ENCODE measurements at regions not wholly inside any gene's neighbourhood (a gene's known extent, or its start where the extent isn't known, plus 50 kb on each side); places are given as distances from the start of the nearest gene placed in this dataset.

DNA sequence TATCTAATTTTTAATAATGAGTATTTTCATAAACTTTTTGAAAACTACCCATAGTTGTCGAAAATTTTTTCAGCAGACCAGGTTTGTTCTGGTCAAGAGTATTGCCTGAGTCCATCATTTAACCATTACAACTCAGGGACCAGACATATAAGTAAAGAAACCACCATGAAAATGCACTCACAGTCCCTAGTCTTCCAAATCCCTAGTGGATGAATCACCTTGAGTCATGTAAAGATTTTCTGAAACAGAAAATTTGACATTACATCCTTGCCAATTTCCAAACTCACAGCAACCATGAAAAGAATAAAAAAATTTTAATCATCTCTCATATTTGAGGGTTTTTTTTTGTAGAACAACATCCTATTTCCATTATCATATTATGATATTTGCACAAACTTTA is 1337.5 kb upstream of the CDH8 start:
- intact Hi-C loops (cut with DNase I; ENCODE audit: low total_unique reads): no loop called here
- Histone ChIP-seq H3K4me3 (no peak overlapping the region), H3K9me3 (no peaks in the 10 kb centered on the region), H3K27ac (no peak overlapping the region), H3K27me3 (no peaks in the 10 kb centered on the region), H3K36me3 (no peaks in the 10 kb centered on the region), H3K4me1 (peaks cover 0 to 12% (median 5%) of the 10 kb centered on the region in 4 donors)
- no peak for DNase-seq
- TF ChIP-seq POLR2AphosphoS5 (IDR thresholded peaks at IDR 0.05): no peak
- TF ChIP-seq, protein P1, sequence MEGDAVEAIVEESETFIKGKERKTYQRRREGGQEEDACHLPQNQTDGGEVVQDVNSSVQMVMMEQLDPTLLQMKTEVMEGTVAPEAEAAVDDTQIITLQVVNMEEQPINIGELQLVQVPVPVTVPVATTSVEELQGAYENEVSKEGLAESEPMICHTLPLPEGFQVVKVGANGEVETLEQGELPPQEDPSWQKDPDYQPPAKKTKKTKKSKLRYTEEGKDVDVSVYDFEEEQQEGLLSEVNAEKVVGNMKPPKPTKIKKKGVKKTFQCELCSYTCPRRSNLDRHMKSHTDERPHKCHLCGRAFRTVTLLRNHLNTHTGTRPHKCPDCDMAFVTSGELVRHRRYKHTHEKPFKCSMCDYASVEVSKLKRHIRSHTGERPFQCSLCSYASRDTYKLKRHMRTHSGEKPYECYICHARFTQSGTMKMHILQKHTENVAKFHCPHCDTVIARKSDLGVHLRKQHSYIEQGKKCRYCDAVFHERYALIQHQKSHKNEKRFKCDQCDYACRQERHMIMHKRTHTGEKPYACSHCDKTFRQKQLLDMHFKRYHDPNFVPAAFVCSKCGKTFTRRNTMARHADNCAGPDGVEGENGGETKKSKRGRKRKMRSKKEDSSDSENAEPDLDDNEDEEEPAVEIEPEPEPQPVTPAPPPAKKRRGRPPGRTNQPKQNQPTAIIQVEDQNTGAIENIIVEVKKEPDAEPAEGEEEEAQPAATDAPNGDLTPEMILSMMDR (IDR thresholded peaks at IDR 0.05): no peak
- TF ChIP-seq POLR2A (IDR thresholded peaks at IDR 0.05): no peak
- TF ChIP-seq EP300 (IDR thresholded peaks at IDR 0.05): no peak
- WGBS, 5 donors: 61 to 81% (median 78%) methylated on average over 1 of the region's 1 CpG

DNA sequence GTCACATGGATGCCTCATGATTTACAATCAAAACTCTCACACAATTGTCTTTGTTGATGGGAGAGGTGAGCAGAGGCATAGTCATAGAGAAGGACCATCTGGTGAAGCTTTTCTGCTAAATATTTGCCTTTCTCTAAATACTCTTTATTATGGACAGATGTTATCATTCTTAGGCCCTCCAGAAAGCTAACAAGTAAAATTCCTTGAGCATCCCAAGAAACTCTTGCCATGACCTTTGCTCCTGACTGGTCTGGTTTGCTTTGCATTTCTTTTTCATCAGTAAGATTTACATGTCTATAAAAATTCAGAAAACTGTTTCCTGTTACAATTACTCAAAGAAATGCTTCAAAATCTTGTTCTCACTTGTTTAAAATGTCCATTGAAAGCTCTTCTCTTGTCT is 1336.6 kb upstream of the CDH8 start:
- no peaks in the 10 kb centered on the region for H3K36me3 ChIP-seq
- TF ChIP-seq POLR2A (IDR thresholded peaks at IDR 0.05) (no peak), POLR2AphosphoS5 (IDR thresholded peaks at IDR 0.05) (no peak), EP300 (IDR thresholded peaks at IDR 0.05) (no peak)
- TF ChIP-seq, protein P1 (IDR thresholded peaks at IDR 0.05): no peak
- DNase-seq: no peak
- H3K27me3 ChIP-seq: no peaks in the 10 kb centered on the region
- H3K9me3 ChIP-seq: no peaks in the 10 kb centered on the region
- no peak overlapping the region for H3K27ac ChIP-seq
- H3K4me3 ChIP-seq: no peak overlapping the region
- peaks cover 0 to 12% (median 5%) of the 10 kb centered on the region in 4 donors for H3K4me1 ChIP-seq
- intact Hi-C loops (cut with DNase I; ENCODE audit: low total_unique reads): no loop called here

DNA sequence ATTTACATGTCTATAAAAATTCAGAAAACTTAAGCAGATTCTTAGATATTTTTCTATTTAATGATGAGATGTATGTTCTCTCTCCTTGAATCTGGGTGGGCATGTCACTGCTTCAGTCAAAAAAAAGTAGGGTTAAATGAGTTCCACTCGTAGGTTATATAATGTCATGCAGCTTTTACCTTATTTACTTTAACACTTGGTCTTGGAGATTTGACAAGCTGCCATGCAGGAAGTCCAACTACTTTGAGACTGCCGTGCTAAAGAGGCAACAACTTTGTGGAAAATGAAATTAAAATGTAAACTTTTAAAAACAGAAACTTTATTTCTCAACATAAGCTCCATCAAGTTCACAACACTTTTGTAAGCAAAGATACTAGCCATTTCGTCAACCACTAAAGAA is 1336.0 kb upstream of the CDH8 start:
- TF ChIP-seq POLR2AphosphoS5 (IDR thresholded peaks at IDR 0.05): no peak
- no peak for TF ChIP-seq POLR2A (IDR thresholded peaks at IDR 0.05)
- TF ChIP-seq EP300 (IDR thresholded peaks at IDR 0.05): no peak
- TF ChIP-seq, protein P1 (IDR thresholded peaks at IDR 0.05): no peak
- H3K27me3 ChIP-seq: no peaks in the 10 kb centered on the region
- no peak for DNase-seq
- intact Hi-C loops (cut with DNase I; ENCODE audit: low total_unique reads): no loop called here
- H3K27ac ChIP-seq: no peak overlapping the region
- no peaks in the 10 kb centered on the region for H3K36me3 ChIP-seq
- no peaks in the 10 kb centered on the region for H3K9me3 ChIP-seq
- peaks cover 0 to 12% (median 5%) of the 10 kb centered on the region in 4 donors for H3K4me1 ChIP-seq
- 7 to 14% (median 10%) methylated on average over 3 of the region's 3 CpGs for WGBS, 5 donors
- no peak overlapping the region for H3K4me3 ChIP-seq

DNA sequence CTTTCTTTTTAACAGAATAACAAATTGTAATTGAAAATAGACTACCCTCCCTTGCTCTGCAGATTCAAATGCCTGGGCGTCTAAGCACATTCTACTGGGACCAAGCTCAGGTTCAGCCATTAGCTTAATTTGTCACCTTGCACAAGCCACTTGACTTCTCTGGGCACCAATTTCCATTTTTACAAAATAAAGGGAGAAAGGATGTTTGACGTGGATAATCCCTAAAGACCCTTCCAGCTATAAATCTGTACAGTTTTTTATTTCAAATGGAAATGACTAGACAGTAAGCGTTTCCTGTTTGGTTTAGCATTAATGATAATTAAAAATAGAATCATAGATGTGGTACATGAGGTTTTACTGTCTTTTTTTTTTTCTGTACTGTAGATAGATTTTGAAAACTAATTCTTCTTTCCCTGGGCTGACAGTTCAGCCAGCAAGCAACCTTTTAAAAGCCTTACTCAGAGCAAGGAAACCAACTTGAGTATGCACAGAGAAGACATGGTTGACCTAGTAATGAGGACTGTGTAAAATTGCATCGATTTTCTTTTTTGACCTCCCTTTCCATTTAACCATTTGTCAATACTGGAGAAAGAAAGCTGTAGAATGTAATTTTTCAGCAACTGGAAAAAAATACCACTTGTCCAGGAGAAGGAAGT is 1329.5 kb upstream of the CDH8 start:
- Histone ChIP-seq H3K36me3 (no peaks in the 10 kb centered on the region), H3K9me3 (no peaks in the 10 kb centered on the region), H3K4me3 (no peak overlapping the region), H3K4me1 (no peaks in the 10 kb centered on the region), H3K27ac (no peak overlapping the region), H3K27me3 (no peaks in the 10 kb centered on the region)
- 45 to 65% (median 61%) methylated on average over 4 of the region's 4 CpGs for WGBS, 5 donors
- intact Hi-C loops (cut with DNase I; ENCODE audit: low total_unique reads): no loop called here
- no peak for DNase-seq
- TF ChIP-seq, protein P1 (IDR thresholded peaks at IDR 0.05): no peak
- TF ChIP-seq POLR2AphosphoS5 (IDR thresholded peaks at IDR 0.05): no peak
- no peak for TF ChIP-seq POLR2A (IDR thresholded peaks at IDR 0.05)
- TF ChIP-seq EP300 (IDR thresholded peaks at IDR 0.05): no peak

Measured in stomach (tissue), 8 donors.